BJ (cell line): ENCODE measurements at regions not wholly inside any gene's neighbourhood (a gene's known extent, or its start where the extent isn't known, plus 50 kb on each side); places are given as distances from the start of the nearest gene placed in this dataset.

Experiments
- CTCF ChIA-PET: fragments of 350-600 bp; formaldehyde crosslinking; extraction: SDS; loops from one replicate; lab custom pipeline; 2021; ENCODE audit warnings: antibody characterized with exemption, inconsistent platforms; lab: Yijun Ruan, JAX
- POLR2A ChIA-PET: fragments of 300-600 bp; sonication (Branson Sonifier 250); formaldehyde crosslinking; extraction: SDS; loops from one replicate; lab custom pipeline; 2021; ENCODE audit warnings: antibody characterized with exemption; lab: Charles Lee
- DNase-seq: peaks from one replicate; pipeline ENCODE4 v3.0.0-alpha.2; 2011; ENCODE audit warnings: low read depth
- H3K27me3 ChIP-seq: 2 replicates; pipeline ENCODE4 v1.6.0; 2011; ENCODE audit warnings: low read length; ENCODE audit not compliant: control insufficient read depth, insufficient read depth
- H3K36me3 ChIP-seq: 2 replicates; pipeline ENCODE4 v1.5.1; 2011; ENCODE audit warnings: low read length; ENCODE audit not compliant: control insufficient read depth, insufficient read depth
- H3K4me3 ChIP-seq: 2 replicates; pipeline ENCODE4 v1.5.1; 2011; ENCODE audit warnings: low read depth, mild to moderate bottlenecking, control low read depth, low read length
- TF ChIP-seq, protein P1 (sequence below): IDR thresholded peaks from 2 replicates; pipeline ENCODE4 v1.5.1; 2011; ENCODE audit warnings: low read depth, mild to moderate bottlenecking, control low read depth, inconsistent platforms, low read length, moderate library complexity; ENCODE audit not compliant: insufficient read depth

GRCh38 chr2:196453613-196454047, 185.9 kb upstream of the CCDC150 start:
- TF ChIP-seq, protein P1, sequence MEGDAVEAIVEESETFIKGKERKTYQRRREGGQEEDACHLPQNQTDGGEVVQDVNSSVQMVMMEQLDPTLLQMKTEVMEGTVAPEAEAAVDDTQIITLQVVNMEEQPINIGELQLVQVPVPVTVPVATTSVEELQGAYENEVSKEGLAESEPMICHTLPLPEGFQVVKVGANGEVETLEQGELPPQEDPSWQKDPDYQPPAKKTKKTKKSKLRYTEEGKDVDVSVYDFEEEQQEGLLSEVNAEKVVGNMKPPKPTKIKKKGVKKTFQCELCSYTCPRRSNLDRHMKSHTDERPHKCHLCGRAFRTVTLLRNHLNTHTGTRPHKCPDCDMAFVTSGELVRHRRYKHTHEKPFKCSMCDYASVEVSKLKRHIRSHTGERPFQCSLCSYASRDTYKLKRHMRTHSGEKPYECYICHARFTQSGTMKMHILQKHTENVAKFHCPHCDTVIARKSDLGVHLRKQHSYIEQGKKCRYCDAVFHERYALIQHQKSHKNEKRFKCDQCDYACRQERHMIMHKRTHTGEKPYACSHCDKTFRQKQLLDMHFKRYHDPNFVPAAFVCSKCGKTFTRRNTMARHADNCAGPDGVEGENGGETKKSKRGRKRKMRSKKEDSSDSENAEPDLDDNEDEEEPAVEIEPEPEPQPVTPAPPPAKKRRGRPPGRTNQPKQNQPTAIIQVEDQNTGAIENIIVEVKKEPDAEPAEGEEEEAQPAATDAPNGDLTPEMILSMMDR = peak; percentile 62
- no peaks in the 10 kb centered on the region for H3K36me3 ChIP-seq
- no peak overlapping the region for H3K4me3 ChIP-seq
- CTCF ChIA-PET = interaction anchor here (0.6 to 2.7 kb wide), 31 partner anchors 8 to 389 kb away, joined by 3 to 23 read pairs (median 4); no protein-coding TSS in a partner anchor
- POLR2A ChIA-PET = no interaction called here
- DNase-seq = no peak
- no peaks in the 10 kb centered on the region for H3K27me3 ChIP-seq

- DNase-seq = no peak
- ChIA-PET CTCF (interaction anchor here (0.6 to 2.7 kb wide), 18 partner anchors 8 to 389 kb away, joined by 3 to 23 read pairs (median 4); no protein-coding TSS in a partner anchor), POLR2A (no interaction called here)
- TF ChIP-seq, protein P1 = no peak
- Histone ChIP-seq H3K36me3 (no peaks in the 10 kb centered on the region), H3K4me3 (no peak overlapping the region), H3K27me3 (no peaks in the 10 kb centered on the region)
These were observed 185.0 kb upstream of the CCDC150 start for GRCh38 chr2:196454492-196454891.

GRCh38 chr2:196459539-196459938, 180.0 kb upstream of the CCDC150 start:
- DNase-seq = no peak
- Histone ChIP-seq H3K4me3 (no peak overlapping the region), H3K36me3 (no peaks in the 10 kb centered on the region), H3K27me3 (no peaks in the 10 kb centered on the region)
- TF ChIP-seq, protein P1 = no peak
- POLR2A ChIA-PET = no interaction called here
- CTCF ChIA-PET = no interaction called here

DNA sequence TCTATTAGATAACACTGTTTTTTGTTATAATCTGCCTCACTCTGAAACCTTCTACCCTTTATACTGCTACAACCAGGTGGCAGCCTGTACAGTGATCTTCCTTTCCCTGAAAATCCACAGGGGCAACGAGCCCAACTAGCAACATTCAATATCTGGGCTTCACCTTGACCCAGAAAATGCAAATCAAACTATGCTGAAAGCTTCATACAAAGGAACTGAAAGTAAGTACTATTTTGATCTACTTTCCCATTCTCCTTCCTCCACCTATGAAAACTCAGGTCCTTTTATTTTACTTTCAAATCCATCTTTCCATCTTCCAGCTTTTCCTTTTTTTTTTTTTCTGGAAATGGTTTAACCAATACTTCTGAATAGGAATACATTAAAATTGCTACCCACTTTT, 175.8 kb upstream of the CCDC150 start:
- POLR2A ChIA-PET = interaction anchor here (0.5 kb wide), 1 partner anchor 16 kb away, joined by 4 read pairs; no protein-coding TSS in a partner anchor
- TF ChIP-seq, protein P1 = no peak
- DNase-seq = no peak
- H3K4me3 ChIP-seq = no peak overlapping the region
- H3K36me3 ChIP-seq = no peaks in the 10 kb centered on the region
- CTCF ChIA-PET = interaction anchor here (1.9 kb wide), 1 partner anchor 9 kb away, joined by 9 read pairs; no protein-coding TSS in a partner anchor
- H3K27me3 ChIP-seq = no peaks in the 10 kb centered on the region

- CTCF ChIA-PET = interaction anchor here (0.5 to 1.9 kb wide), 4 partner anchors 10 to 386 kb away, joined by 3 to 9 read pairs (median 3); no protein-coding TSS in a partner anchor
- no peak for DNase-seq
These were observed 175.2 kb upstream of the CCDC150 start for GRCh38 chr2:196464311-196464710.

More at GRCh38 chr2:196464311-196464710, 175.2 kb upstream of the CCDC150 start:
- no peaks in the 10 kb centered on the region for H3K36me3 ChIP-seq
- H3K27me3 ChIP-seq = no peaks in the 10 kb centered on the region
- POLR2A ChIA-PET = no interaction called here
- TF ChIP-seq, protein P1 = no peak
- no peak overlapping the region for H3K4me3 ChIP-seq
